ENCODE measurements at regions not wholly inside any gene's neighbourhood (a gene's known extent, or its start where the extent isn't known, plus 50 kb on each side); places are given as distances from the start of the nearest gene placed in this dataset.

GRCh38 chr19:31502536-31503170 lies 153.4 kb upstream of the TSHZ3 start:
- TF ChIP-seq SUZ12 (IDR thresholded peaks at IDR 0.05; ENCODE audit: extremely low read depth, insufficient read depth, insufficient read length) (no peak), YY1 (IDR thresholded peaks at IDR 0.05; ENCODE audit: insufficient read depth, insufficient read length) (no peak), ZNF274 (IDR thresholded peaks at IDR 0.05; ENCODE audit: low read depth, low read length) (no peak)
